Ishikawa (cell line): ENCODE measurements at regions not wholly inside any gene's neighbourhood (a gene's known extent, or its start where the extent isn't known, plus 50 kb on each side); places are given as distances from the start of the nearest gene placed in this dataset.

Experiments used
- CEBPB ChIP-seq: IDR thresholded peaks from 2 replicates; pipeline ENCODE4 v1.6.1; 2012
- EP300 ChIP-seq: IDR thresholded peaks from 2 replicates; pipeline ENCODE4 v1.6.1; 2012; ENCODE audit warnings: borderline replicate concordance
- FOXM1 ChIP-seq: IDR thresholded peaks from 2 replicates; pipeline ENCODE4 v1.6.1; 2012; ENCODE audit warnings: low read depth, borderline replicate concordance
- NFIC ChIP-seq: IDR thresholded peaks from 2 replicates; pipeline ENCODE4 v1.6.1; 2012
- RAD21 ChIP-seq: IDR thresholded peaks from 2 replicates; pipeline ENCODE4 v1.6.1; 2012; ENCODE audit warnings: low read depth
- TAF1 ChIP-seq: IDR thresholded peaks from 2 replicates; pipeline ENCODE4 v1.6.1; 2012; ENCODE audit warnings: low read depth, mild to moderate bottlenecking
- TF ChIP-seq, protein P1 (sequence below): IDR thresholded peaks from 2 replicates; pipeline ENCODE4 v1.6.1; 2012
- TF ChIP-seq, protein P2 (sequence below): IDR thresholded peaks from 2 replicates; pipeline ENCODE4 v1.6.1; 2012; ENCODE audit warnings: low read depth, mild to moderate bottlenecking
- TF ChIP-seq, protein P3 (sequence below): IDR thresholded peaks from 2 replicates; pipeline ENCODE4 v1.6.1; 2012

DNA sequence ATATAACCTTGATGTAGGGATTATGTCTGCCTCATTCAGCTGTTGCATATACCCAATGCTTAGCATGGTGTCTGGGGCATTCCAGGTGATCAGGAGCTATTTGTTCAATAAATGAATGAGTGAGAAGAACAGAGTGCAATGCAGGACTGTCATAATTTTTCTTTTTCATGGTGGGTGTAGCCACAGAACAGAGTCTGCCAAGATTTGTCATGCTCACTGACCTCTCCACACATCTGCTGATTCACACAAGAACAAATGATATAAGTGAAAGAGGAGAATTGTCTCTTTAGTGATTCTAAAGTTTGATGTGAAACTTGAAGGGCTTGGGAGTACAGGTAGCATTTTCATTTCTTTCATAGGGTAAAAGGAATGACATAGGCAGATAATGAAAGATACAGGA lies 64.4 kb upstream of the TEX13D start:
- TF ChIP-seq, protein P1, sequence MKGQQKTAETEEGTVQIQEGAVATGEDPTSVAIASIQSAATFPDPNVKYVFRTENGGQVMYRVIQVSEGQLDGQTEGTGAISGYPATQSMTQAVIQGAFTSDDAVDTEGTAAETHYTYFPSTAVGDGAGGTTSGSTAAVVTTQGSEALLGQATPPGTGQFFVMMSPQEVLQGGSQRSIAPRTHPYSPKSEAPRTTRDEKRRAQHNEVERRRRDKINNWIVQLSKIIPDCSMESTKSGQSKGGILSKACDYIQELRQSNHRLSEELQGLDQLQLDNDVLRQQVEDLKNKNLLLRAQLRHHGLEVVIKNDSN: no peak
- TF ChIP-seq RAD21 (no peak), CEBPB (no peak), EP300 (no peak), TAF1 (no peak), NFIC (no peak), FOXM1 (no peak)
- TF ChIP-seq, protein P2, sequence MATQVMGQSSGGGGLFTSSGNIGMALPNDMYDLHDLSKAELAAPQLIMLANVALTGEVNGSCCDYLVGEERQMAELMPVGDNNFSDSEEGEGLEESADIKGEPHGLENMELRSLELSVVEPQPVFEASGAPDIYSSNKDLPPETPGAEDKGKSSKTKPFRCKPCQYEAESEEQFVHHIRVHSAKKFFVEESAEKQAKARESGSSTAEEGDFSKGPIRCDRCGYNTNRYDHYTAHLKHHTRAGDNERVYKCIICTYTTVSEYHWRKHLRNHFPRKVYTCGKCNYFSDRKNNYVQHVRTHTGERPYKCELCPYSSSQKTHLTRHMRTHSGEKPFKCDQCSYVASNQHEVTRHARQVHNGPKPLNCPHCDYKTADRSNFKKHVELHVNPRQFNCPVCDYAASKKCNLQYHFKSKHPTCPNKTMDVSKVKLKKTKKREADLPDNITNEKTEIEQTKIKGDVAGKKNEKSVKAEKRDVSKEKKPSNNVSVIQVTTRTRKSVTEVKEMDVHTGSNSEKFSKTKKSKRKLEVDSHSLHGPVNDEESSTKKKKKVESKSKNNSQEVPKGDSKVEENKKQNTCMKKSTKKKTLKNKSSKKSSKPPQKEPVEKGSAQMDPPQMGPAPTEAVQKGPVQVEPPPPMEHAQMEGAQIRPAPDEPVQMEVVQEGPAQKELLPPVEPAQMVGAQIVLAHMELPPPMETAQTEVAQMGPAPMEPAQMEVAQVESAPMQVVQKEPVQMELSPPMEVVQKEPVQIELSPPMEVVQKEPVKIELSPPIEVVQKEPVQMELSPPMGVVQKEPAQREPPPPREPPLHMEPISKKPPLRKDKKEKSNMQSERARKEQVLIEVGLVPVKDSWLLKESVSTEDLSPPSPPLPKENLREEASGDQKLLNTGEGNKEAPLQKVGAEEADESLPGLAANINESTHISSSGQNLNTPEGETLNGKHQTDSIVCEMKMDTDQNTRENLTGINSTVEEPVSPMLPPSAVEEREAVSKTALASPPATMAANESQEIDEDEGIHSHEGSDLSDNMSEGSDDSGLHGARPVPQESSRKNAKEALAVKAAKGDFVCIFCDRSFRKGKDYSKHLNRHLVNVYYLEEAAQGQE: no peak
- TF ChIP-seq, protein P3, sequence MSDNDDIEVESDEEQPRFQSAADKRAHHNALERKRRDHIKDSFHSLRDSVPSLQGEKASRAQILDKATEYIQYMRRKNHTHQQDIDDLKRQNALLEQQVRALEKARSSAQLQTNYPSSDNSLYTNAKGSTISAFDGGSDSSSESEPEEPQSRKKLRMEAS: no peak
